IMR-90 (cell line): ENCODE measurements at regions not wholly inside any gene's neighbourhood (a gene's known extent, or its start where the extent isn't known, plus 50 kb on each side); places are given as distances from the start of the nearest gene placed in this dataset.

Source experiments
- ATAC-seq: fragments of 200-7000 bp; cut with Tn5 transposase; 2 replicates; pipeline ENCODE4 v1.9.1; 2020; ENCODE audit warnings: low read depth, mild to moderate bottlenecking, moderate library complexity
- BruUV-seq: library from RNA; stranded (reverse); fragments of 400-500 nt; replicated peaks from 2 replicates; lab custom pipeline; 2021; lab: Mats Ljungman, UMichigan
- CTCF ChIA-PET: fragments of 300-600 bp; formaldehyde crosslinking; extraction: SDS; loops from one replicate; lab custom pipeline; 2021; ENCODE audit warnings: antibody characterized with exemption; lab: Yijun Ruan, JAX
- POLR2A ChIA-PET: fragments of 300-600 bp; sonication (Branson Sonifier 250); formaldehyde crosslinking; loops from one replicate; lab custom pipeline; 2022; ENCODE audit warnings: antibody characterized with exemption; ENCODE audit not compliant: unreplicated experiment; lab: Charles Lee
- DNase-seq: peaks from one replicate; pipeline ENCODE4 v3.0.0; 2013
- H2AFZ ChIP-seq: replicated peaks from 2 replicates; pipeline ENCODE3; 2013; ENCODE audit warnings: low read length, mild to moderate bottlenecking; ENCODE audit not compliant: poor library complexity
- H2AK5ac ChIP-seq: 2 replicates; pipeline ENCODE4 v1.6.1; 2013; ENCODE audit warnings: low read depth, low read length, inconsistent platforms
- H2AK9ac ChIP-seq: replicated peaks from 2 replicates; pipeline ENCODE3; 2013; ENCODE audit warnings: mild to moderate bottlenecking, low read depth, low read length, moderate library complexity; ENCODE audit not compliant: poor library complexity
- H2BK120ac ChIP-seq: 2 replicates; pipeline ENCODE4 v1.6.1; 2013; ENCODE audit warnings: low read depth, low read length, inconsistent platforms
- H2BK15ac ChIP-seq: 3 replicates; pipeline ENCODE4 v1.6.1; 2013; ENCODE audit warnings: low read depth, low read length, inconsistent platforms
- H2BK20ac ChIP-seq: 2 replicates; pipeline ENCODE4 v1.6.1; 2013; ENCODE audit warnings: low read depth, mild to moderate bottlenecking, inconsistent platforms, low read length, moderate library complexity
- H2BK5ac ChIP-seq: 2 replicates; pipeline ENCODE4 v1.6.1; 2013; ENCODE audit warnings: mild to moderate bottlenecking, low read depth, low read length, inconsistent platforms; ENCODE audit not compliant: poor library complexity, severe bottlenecking
- H3K14ac ChIP-seq: replicated peaks from 2 replicates; pipeline ENCODE4 v1.6.1; 2013; ENCODE audit warnings: low read depth, low read length, inconsistent platforms
- H3K18ac ChIP-seq: 2 replicates; pipeline ENCODE4 v1.6.1; 2013; ENCODE audit warnings: low read depth, low read length, control low read depth
- H3K23ac ChIP-seq: 2 replicates; pipeline ENCODE4 v1.6.1; 2013; ENCODE audit warnings: low read depth, low read length, inconsistent platforms
- H3K27ac ChIP-seq: 2 replicates; pipeline ENCODE4 v1.5.1; 2013; ENCODE audit warnings: mild to moderate bottlenecking, control low read depth, low read length; ENCODE audit not compliant: insufficient read depth
- H3K27me3 ChIP-seq: 2 replicates; pipeline ENCODE4 v1.6.1; 2013; ENCODE audit warnings: low read length; ENCODE audit not compliant: control insufficient read depth, insufficient read depth
- H3K36me3 ChIP-seq: 2 replicates; pipeline ENCODE4 v1.6.1; 2013; ENCODE audit warnings: low read length, mixed read lengths; ENCODE audit not compliant: control insufficient read depth, insufficient read depth
- H3K4ac ChIP-seq: 2 replicates; pipeline ENCODE4 v1.6.1; 2013; ENCODE audit warnings: low read depth, low read length, inconsistent platforms
- H3K4me1 ChIP-seq: 2 replicates; pipeline ENCODE4 v1.6.1; 2013; ENCODE audit warnings: low read length, mixed read lengths; ENCODE audit not compliant: control insufficient read depth, insufficient read depth
- H3K4me2 ChIP-seq: 2 replicates; pipeline ENCODE4 v1.6.1; 2013; ENCODE audit warnings: low read depth, mild to moderate bottlenecking, control low read depth, low read length, moderate library complexity
- H3K4me3 ChIP-seq: 2 replicates; pipeline ENCODE4 v1.5.1; 2013; ENCODE audit warnings: low read depth, mild to moderate bottlenecking, control low read depth, low read length, moderate library complexity; ENCODE audit not compliant: insufficient read depth
- H3K56ac ChIP-seq: 2 replicates; pipeline ENCODE4 v1.6.1; 2013; ENCODE audit warnings: low read length, inconsistent platforms; ENCODE audit not compliant: insufficient read depth; ENCODE audit errors: extremely low read depth
- H3K79me1 ChIP-seq, 2 experiments: 2 replicates each; pipeline ENCODE4 v1.6.1; 2013; ENCODE audit warnings: low read length in 2 of 2, inconsistent platforms in 1 of 2, low read depth in 1 of 2
- H3K9ac ChIP-seq: 2 replicates; pipeline ENCODE4 v1.6.1; 2013; ENCODE audit warnings: low read depth, low read length, control low read depth
- H3K9me1 ChIP-seq: 2 replicates; pipeline ENCODE4 v1.6.1; 2013; ENCODE audit warnings: low read length, inconsistent platforms; ENCODE audit not compliant: insufficient read depth
- H3K9me3 ChIP-seq: 2 replicates; pipeline ENCODE4 v1.6.1; 2013; ENCODE audit warnings: low read length; ENCODE audit not compliant: control insufficient read depth, insufficient read depth
- H4K20me1 ChIP-seq: 2 replicates; pipeline ENCODE4 v1.6.1; 2013; ENCODE audit warnings: low read length, inconsistent platforms; ENCODE audit not compliant: insufficient read depth
- H4K5ac ChIP-seq: 2 replicates; pipeline ENCODE4 v1.6.1; 2013; ENCODE audit warnings: mild to moderate bottlenecking, low read depth, low read length, control low read depth
- H4K8ac ChIP-seq, 2 experiments: 2 replicates each; pipeline ENCODE4 v1.6.1; 2013; ENCODE audit warnings: low read depth in 2 of 2, low read length in 2 of 2, control low read depth in 1 of 2, inconsistent platforms in 1 of 2
- H4K91ac ChIP-seq: 2 replicates; pipeline ENCODE4 v1.6.1; 2013; ENCODE audit warnings: low read depth, low read length, inconsistent platforms; ENCODE audit not compliant: insufficient read depth
- BHLHE40 ChIP-seq: fragments of 150-350 bp; IDR thresholded peaks from 2 replicates; pipeline ENCODE4 v1.6.1; 2016; ENCODE audit warnings: mild to moderate bottlenecking, low read depth, low read length
- CEBPB ChIP-seq: IDR thresholded peaks from 2 replicates; pipeline ENCODE4 v1.6.1; 2012; ENCODE audit warnings: low read depth, low read length, improper control_type of control experiment
- CHD1 ChIP-seq: IDR thresholded peaks from 2 replicates; pipeline ENCODE4 v1.6.1; 2012; ENCODE audit warnings: low read depth, low read length, improper control_type of control experiment
- FOS ChIP-seq: fragments of 150-350 bp; IDR thresholded peaks from 2 replicates; pipeline ENCODE4 v1.6.1; 2016; ENCODE audit warnings: low read depth, low read length
- MAFK ChIP-seq: IDR thresholded peaks from 2 replicates; pipeline ENCODE4 v1.6.1; 2012; ENCODE audit warnings: low read depth, low read length, improper control_type of control experiment
- MAZ ChIP-seq: IDR thresholded peaks from 2 replicates; pipeline ENCODE4 v1.6.1; 2012; ENCODE audit warnings: low read depth, mild to moderate bottlenecking, low read length, improper control_type of control experiment, moderate library complexity, borderline replicate concordance
- MXI1 ChIP-seq: IDR thresholded peaks from 2 replicates; pipeline ENCODE4 v1.6.1; 2012; ENCODE audit warnings: low read depth, mild to moderate bottlenecking, low read length, moderate library complexity, borderline replicate concordance
- NFE2L2 ChIP-seq: fragments of 150-350 bp; IDR thresholded peaks from 2 replicates; pipeline ENCODE4 v1.6.1; 2016; ENCODE audit warnings: low read depth, mild to moderate bottlenecking, low read length
- POLR2A ChIP-seq: IDR thresholded peaks from 2 replicates; pipeline ENCODE4 v1.6.1; 2012; ENCODE audit warnings: mild to moderate bottlenecking, low read depth, low read length
- RAD21 ChIP-seq: IDR thresholded peaks from 2 replicates; pipeline ENCODE4 v1.6.1; 2012; ENCODE audit warnings: low read length, improper control_type of control experiment
- RCOR1 ChIP-seq: IDR thresholded peaks from 2 replicates; pipeline ENCODE4 v1.6.1; 2012; ENCODE audit warnings: mild to moderate bottlenecking, low read length, improper control_type of control experiment; ENCODE audit not compliant: insufficient replicate concordance
- RFX5 ChIP-seq: IDR thresholded peaks from 2 replicates; pipeline ENCODE4 v1.8.0; 2012; ENCODE audit warnings: low read depth, mild to moderate bottlenecking, low read length, moderate library complexity
- SMC3 ChIP-seq: fragments of 150-350 bp; IDR thresholded peaks from 2 replicates; pipeline ENCODE4 v1.6.1; 2016; ENCODE audit warnings: low read depth, mild to moderate bottlenecking, antibody characterized with exemption, low read length, moderate library complexity
- WGBS, 2 experiments: methylation state at CpG; one replicate each; pipeline versions ENCODE4 v1.1.5 to v1.1.7; 2013; ENCODE audit warnings: missing lambda C conversion rate in 2 of 2; ENCODE audit not compliant: insufficient read length in 1 of 2; ENCODE audit errors: extremely low coverage in 2 of 2; 5-methylcytosine and 5-hydroxymethylcytosine counted together
- dilution Hi-C: fragments of 300-500 bp; cut with HindIII; formaldehyde crosslinking; loops from one replicate; pipeline ENCODE4 v1.14.3; 2018; ENCODE audit warnings: low sequenced_read_pairs; ENCODE audit not compliant: unreplicated experiment
- in situ Hi-C: fragments of 300-500 bp; cut with MboI; formaldehyde crosslinking; loops from 3 replicates; pipeline ENCODE4 v1.14.3; 2019; ENCODE audit warnings: low sequenced_read_pairs, inconsistent platforms, mixed read lengths
- intact Hi-C: fragments of 100-400 bp; cut with micrococcal nuclease; formaldehyde crosslinking; loops from 2 replicates; pipeline ENCODE4 v1.10.0; 2022
- TF ChIP-seq, protein P1 (sequence below): conservative IDR thresholded peaks from 2 replicates; pipeline ENCODE4 v1.5.1; 2012; ENCODE audit warnings: mild to moderate bottlenecking, low read depth, low read length, improper control_type of control experiment
- TF ChIP-seq, protein P2 (sequence below): fragments of 150-350 bp; IDR thresholded peaks from 2 replicates; pipeline ENCODE4 v1.6.1; 2017; ENCODE audit warnings: mild to moderate bottlenecking, antibody characterized with exemption, low read length, low read depth
- TF ChIP-seq, protein P3 (sequence below): fragments of 150-350 bp; IDR thresholded peaks from 2 replicates; pipeline ENCODE4 v1.6.1; 2016; ENCODE audit warnings: low read depth, mild to moderate bottlenecking, low read length, moderate library complexity, borderline replicate concordance

DNA sequence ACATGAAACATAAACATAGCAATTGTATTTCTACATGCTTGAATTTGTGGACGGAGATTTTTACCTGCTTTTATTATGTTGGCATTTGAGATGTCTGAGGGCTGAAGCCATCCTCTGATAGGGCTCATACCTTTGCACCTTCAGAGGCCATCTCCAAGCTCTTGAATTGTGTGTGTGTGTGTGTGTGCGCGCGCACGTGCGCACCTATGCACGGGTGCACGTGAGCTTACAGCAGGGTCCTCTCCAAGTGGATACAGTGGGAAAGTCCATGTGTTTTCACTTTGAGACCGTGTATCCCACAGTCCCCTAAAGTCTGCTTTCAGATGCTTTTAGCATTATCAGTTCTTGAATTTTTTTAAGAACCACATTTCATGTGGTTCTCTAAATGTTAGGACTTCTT lies 178.6 kb downstream of the RAB11FIP2 start:
- WGBS, 2 experiments, result 90% methylated on average over 6 of the region's 9 CpGs; no CpG with 5 or more reads in 1 of the 2 experiments
- TF ChIP-seq MAZ (no peak), SMC3 (no peak), MXI1 (no peak), MAFK (no peak), CHD1 (no peak), RAD21 (no peak), POLR2A (no peak), BHLHE40 (no peak), FOS (no peak), RCOR1 (no peak), NFE2L2 (no peak), CEBPB (no peak), RFX5 (no peak)
- TF ChIP-seq, protein P1, sequence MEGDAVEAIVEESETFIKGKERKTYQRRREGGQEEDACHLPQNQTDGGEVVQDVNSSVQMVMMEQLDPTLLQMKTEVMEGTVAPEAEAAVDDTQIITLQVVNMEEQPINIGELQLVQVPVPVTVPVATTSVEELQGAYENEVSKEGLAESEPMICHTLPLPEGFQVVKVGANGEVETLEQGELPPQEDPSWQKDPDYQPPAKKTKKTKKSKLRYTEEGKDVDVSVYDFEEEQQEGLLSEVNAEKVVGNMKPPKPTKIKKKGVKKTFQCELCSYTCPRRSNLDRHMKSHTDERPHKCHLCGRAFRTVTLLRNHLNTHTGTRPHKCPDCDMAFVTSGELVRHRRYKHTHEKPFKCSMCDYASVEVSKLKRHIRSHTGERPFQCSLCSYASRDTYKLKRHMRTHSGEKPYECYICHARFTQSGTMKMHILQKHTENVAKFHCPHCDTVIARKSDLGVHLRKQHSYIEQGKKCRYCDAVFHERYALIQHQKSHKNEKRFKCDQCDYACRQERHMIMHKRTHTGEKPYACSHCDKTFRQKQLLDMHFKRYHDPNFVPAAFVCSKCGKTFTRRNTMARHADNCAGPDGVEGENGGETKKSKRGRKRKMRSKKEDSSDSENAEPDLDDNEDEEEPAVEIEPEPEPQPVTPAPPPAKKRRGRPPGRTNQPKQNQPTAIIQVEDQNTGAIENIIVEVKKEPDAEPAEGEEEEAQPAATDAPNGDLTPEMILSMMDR, result no peak
- TF ChIP-seq, protein P2, sequence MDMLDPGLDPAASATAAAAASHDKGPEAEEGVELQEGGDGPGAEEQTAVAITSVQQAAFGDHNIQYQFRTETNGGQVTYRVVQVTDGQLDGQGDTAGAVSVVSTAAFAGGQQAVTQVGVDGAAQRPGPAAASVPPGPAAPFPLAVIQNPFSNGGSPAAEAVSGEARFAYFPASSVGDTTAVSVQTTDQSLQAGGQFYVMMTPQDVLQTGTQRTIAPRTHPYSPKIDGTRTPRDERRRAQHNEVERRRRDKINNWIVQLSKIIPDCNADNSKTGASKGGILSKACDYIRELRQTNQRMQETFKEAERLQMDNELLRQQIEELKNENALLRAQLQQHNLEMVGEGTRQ, result no peak
- TF ChIP-seq, protein P3, sequence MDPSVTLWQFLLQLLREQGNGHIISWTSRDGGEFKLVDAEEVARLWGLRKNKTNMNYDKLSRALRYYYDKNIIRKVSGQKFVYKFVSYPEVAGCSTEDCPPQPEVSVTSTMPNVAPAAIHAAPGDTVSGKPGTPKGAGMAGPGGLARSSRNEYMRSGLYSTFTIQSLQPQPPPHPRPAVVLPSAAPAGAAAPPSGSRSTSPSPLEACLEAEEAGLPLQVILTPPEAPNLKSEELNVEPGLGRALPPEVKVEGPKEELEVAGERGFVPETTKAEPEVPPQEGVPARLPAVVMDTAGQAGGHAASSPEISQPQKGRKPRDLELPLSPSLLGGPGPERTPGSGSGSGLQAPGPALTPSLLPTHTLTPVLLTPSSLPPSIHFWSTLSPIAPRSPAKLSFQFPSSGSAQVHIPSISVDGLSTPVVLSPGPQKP, result no peak
- Histone ChIP-seq H3K27ac (no peak overlapping the region), H2BK5ac (no peak overlapping the region), H3K14ac (no peak overlapping the region), H3K18ac (no peak overlapping the region), H3K56ac (no peak overlapping the region), H3K23ac (no peak overlapping the region), H4K5ac (no peak overlapping the region), H2AK9ac (no peak overlapping the region), H3K4me2 (no peak overlapping the region), H3K9me3 (peaks cover 22% of the 10 kb centered on the region), H3K4me3 (no peak overlapping the region), H3K9me1 (no peaks in the 10 kb centered on the region), H2AK5ac (no peak overlapping the region), H3K9ac (no peak overlapping the region), H3K79me1 (no peaks in the 10 kb centered on the region), H4K91ac (no peak overlapping the region), H3K36me3 (no peaks in the 10 kb centered on the region), H3K4me1 (no peaks in the 10 kb centered on the region), H4K20me1 (no peaks in the 10 kb centered on the region), H2BK120ac (no peak overlapping the region), H2BK20ac (no peak overlapping the region), H2AFZ (no peak overlapping the region), H3K4ac (no peak overlapping the region), H2BK15ac (no peak overlapping the region), H4K8ac (no peak overlapping the region), H3K27me3 (no peaks in the 10 kb centered on the region)
- in situ Hi-C loops, result no loop called here
- intact Hi-C loops, result loop anchor here (10.0 kb wide), 1 partner anchor 377 kb away; no protein-coding TSS in a partner anchor
- CTCF ChIA-PET, result no interaction called here
- ATAC-seq, result no peak
- dilution Hi-C loops, result no loop called here
- no TSS peak for BruUV-seq
- no peak for DNase-seq
- POLR2A ChIA-PET, result no interaction called here
